H9 (cell line): ENCODE measurements at regions not wholly inside any gene's neighbourhood (a gene's known extent, or its start where the extent isn't known, plus 50 kb on each side); places are given as distances from the start of the nearest gene placed in this dataset.
"Not testable (repeated sequence)": the region's sequence is repeated elsewhere in the genome, so short reads cannot be mapped to it uniquely, and the experiment has no call there.

ENCODE experiments used
- DNase-seq: peaks from one replicate; pipeline ENCODE4 v3.0.0-alpha.2; 2017
- H2AFZ ChIP-seq: one replicate; pipeline ENCODE4 v1.6.1; 2013; ENCODE audit warnings: mild to moderate bottlenecking, low read length, control low read depth, moderate library complexity
- H2AK5ac ChIP-seq: 2 replicates; pipeline ENCODE4 v1.6.1; 2013; ENCODE audit warnings: low read length, control low read depth, mixed read lengths; ENCODE audit not compliant: insufficient read length
- H2BK120ac ChIP-seq: one replicate; pipeline ENCODE4 v1.6.1; 2013; ENCODE audit warnings: low read depth, mild to moderate bottlenecking, low read length, control low read depth, inconsistent platforms; ENCODE audit not compliant: poor library complexity, severe bottlenecking
- H2BK12ac ChIP-seq: 2 replicates; pipeline ENCODE4 v1.6.1; 2013; ENCODE audit warnings: low read length, control low read depth, mixed read lengths, low read depth; ENCODE audit not compliant: insufficient read length
- H2BK15ac ChIP-seq: 2 replicates; pipeline ENCODE4 v1.6.1; 2013; ENCODE audit warnings: low read depth, low read length, control low read depth
- H2BK20ac ChIP-seq: one replicate; pipeline ENCODE4 v1.6.1; 2013; ENCODE audit warnings: low read depth, mild to moderate bottlenecking, low read length, control low read depth, inconsistent platforms; ENCODE audit not compliant: poor library complexity, severe bottlenecking
- H2BK5ac ChIP-seq: 2 replicates; pipeline ENCODE4 v1.6.1; 2013; ENCODE audit warnings: low read length, control low read depth, mixed read lengths; ENCODE audit not compliant: insufficient read length
- H3K14ac ChIP-seq: 2 replicates; pipeline ENCODE4 v1.6.1; 2013; ENCODE audit warnings: low read length, control low read depth; ENCODE audit not compliant: insufficient read depth
- H3K18ac ChIP-seq: 2 replicates; pipeline ENCODE4 v1.6.1; 2013; ENCODE audit warnings: low read depth, mild to moderate bottlenecking, mixed read lengths, low read length, control low read depth; ENCODE audit not compliant: insufficient read length
- H3K23ac ChIP-seq: 2 replicates; pipeline ENCODE4 v1.6.1; 2013; ENCODE audit warnings: low read length, control low read depth, mixed read lengths, low read depth; ENCODE audit not compliant: insufficient read length
- H3K23me2 ChIP-seq: 2 replicates; pipeline ENCODE4 v1.6.1; 2013; ENCODE audit warnings: low read depth, mild to moderate bottlenecking, mixed read lengths, low read length, control low read depth; ENCODE audit not compliant: insufficient read length, poor library complexity, severe bottlenecking
- H3K27ac ChIP-seq: 2 replicates; pipeline ENCODE4 v1.5.1; 2013; ENCODE audit warnings: low read length, control low read depth, mixed read lengths, low read depth; ENCODE audit not compliant: insufficient read length
- H3K27me3 ChIP-seq: 2 replicates; pipeline ENCODE4 v1.6.1; 2013; ENCODE audit warnings: low read length, control low read depth, inconsistent platforms; ENCODE audit not compliant: insufficient read depth
- H3K4ac ChIP-seq: 2 replicates; pipeline ENCODE4 v1.6.1; 2013; ENCODE audit warnings: low read depth, mild to moderate bottlenecking, control low read depth, inconsistent platforms, low read length, moderate library complexity
- H3K4me1 ChIP-seq: 2 replicates; pipeline ENCODE4 v1.6.1; 2013; ENCODE audit warnings: low read length, control low read depth, inconsistent platforms; ENCODE audit not compliant: insufficient read depth
- H3K4me2 ChIP-seq: 2 replicates; pipeline ENCODE4 v1.6.1; 2013; ENCODE audit warnings: low read length, control low read depth, mixed read lengths; ENCODE audit not compliant: insufficient read length, insufficient read depth
- H3K56ac ChIP-seq: 2 replicates; pipeline ENCODE4 v1.6.1; 2013; ENCODE audit warnings: low read depth, mild to moderate bottlenecking, mixed read lengths, low read length, control low read depth; ENCODE audit not compliant: insufficient read length
- H3K79me1 ChIP-seq: 2 replicates; pipeline ENCODE4 v1.6.1; 2013; ENCODE audit warnings: low read depth, mild to moderate bottlenecking, moderate library complexity, low read length, control low read depth, inconsistent platforms; ENCODE audit not compliant: insufficient read depth, poor library complexity, severe bottlenecking
- H3K79me2 ChIP-seq: 2 replicates; pipeline ENCODE4 v1.6.1; 2013; ENCODE audit warnings: low read length, control low read depth, inconsistent platforms; ENCODE audit not compliant: insufficient read depth
- H3K9ac ChIP-seq: 2 replicates; pipeline ENCODE4 v1.6.1; 2013; ENCODE audit warnings: low read length, control low read depth, mixed read lengths; ENCODE audit not compliant: insufficient read length; ENCODE audit errors: extremely low read depth
- H3K9me3 ChIP-seq: one replicate; pipeline ENCODE4 v1.6.1; 2013; ENCODE audit warnings: low read depth, low read length, inconsistent platforms; ENCODE audit not compliant: control insufficient read depth
- H3T11ph ChIP-seq: one replicate; pipeline ENCODE4 v1.6.1; 2013; ENCODE audit warnings: mild to moderate bottlenecking, low read length, control low read depth, inconsistent platforms
- H4K20me1 ChIP-seq: one replicate; pipeline ENCODE4 v1.6.1; 2013; ENCODE audit not compliant: control insufficient read depth, insufficient read length, insufficient read depth
- H4K5ac ChIP-seq: 2 replicates; pipeline ENCODE4 v1.6.1; 2013; ENCODE audit warnings: low read depth, mild to moderate bottlenecking, mixed read lengths, low read length, control low read depth; ENCODE audit not compliant: insufficient read length
- H4K8ac ChIP-seq: replicated peaks from 2 replicates; pipeline ENCODE4 v1.6.1; 2013; ENCODE audit warnings: low read length, control low read depth, mixed read lengths, low read depth; ENCODE audit not compliant: insufficient read length
- H4K91ac ChIP-seq: 2 replicates; pipeline ENCODE4 v1.6.1; 2013; ENCODE audit warnings: low read depth, mild to moderate bottlenecking, moderate library complexity, mixed read lengths, low read length, control low read depth; ENCODE audit not compliant: insufficient read length
- H3K27ac Mint-ChIP-seq, 3 experiments: 2 replicates in 2 of 3; 3 replicates in 1 of 3; pipeline ENCODE4 v1.8.0; 2020 to 2021; ENCODE audit warnings: mixed read lengths in 3 of 3, mild to moderate bottlenecking in 1 of 3, moderate library complexity in 1 of 3
- H3K27me3 Mint-ChIP-seq: 2 replicates; pipeline ENCODE4 v1.8.0; 2021; ENCODE audit warnings: low read depth, mild to moderate bottlenecking, moderate library complexity, mixed read lengths
- H3K36me3 Mint-ChIP-seq, 3 experiments: 2 replicates in 2 of 3; 3 replicates in 1 of 3; pipeline ENCODE4 v1.8.0; 2020 to 2021; ENCODE audit warnings: low read depth in 3 of 3, mixed read lengths in 3 of 3; ENCODE audit not compliant: insufficient read depth in 1 of 3
- H3K4me1 Mint-ChIP-seq, 2 experiments: 2 replicates each; pipeline ENCODE4 v1.8.0; 2020; ENCODE audit warnings: mixed read lengths in 2 of 2
- H3K4me3 Mint-ChIP-seq, 2 experiments: 2 replicates in 1 of 2; 3 replicates in 1 of 2; pipeline ENCODE4 v1.8.0; 2020 to 2021; ENCODE audit warnings: mild to moderate bottlenecking in 2 of 2, mixed read lengths in 2 of 2, moderate library complexity in 1 of 2
- H3K9me3 Mint-ChIP-seq, 2 experiments: 2 replicates in 1 of 2; 3 replicates in 1 of 2; pipeline ENCODE4 v1.8.0; 2020; ENCODE audit warnings: mild to moderate bottlenecking in 2 of 2, mixed read lengths in 2 of 2, moderate library complexity in 1 of 2
- WGBS: extraction: QIAGEN DNeasy Blood & Tissue Kit; methylation state at CpG from one replicate; pipeline ENCODE4 v1.1.7; 2013; ENCODE audit warnings: missing lambda C conversion rate, low lambda C conversion rate, mixed read lengths; ENCODE audit not compliant: insufficient read length; ENCODE audit errors: extremely low coverage; 5-methylcytosine and 5-hydroxymethylcytosine counted together
- TF ChIP-seq, protein P1 (sequence below): fragments of 200-600 bp; sonication (generic); conservative IDR thresholded peaks from 3 replicates; pipeline ENCODE4 v1.8.0; 2021; ENCODE audit warnings: antibody characterized with exemption, mild to moderate bottlenecking

DNA sequence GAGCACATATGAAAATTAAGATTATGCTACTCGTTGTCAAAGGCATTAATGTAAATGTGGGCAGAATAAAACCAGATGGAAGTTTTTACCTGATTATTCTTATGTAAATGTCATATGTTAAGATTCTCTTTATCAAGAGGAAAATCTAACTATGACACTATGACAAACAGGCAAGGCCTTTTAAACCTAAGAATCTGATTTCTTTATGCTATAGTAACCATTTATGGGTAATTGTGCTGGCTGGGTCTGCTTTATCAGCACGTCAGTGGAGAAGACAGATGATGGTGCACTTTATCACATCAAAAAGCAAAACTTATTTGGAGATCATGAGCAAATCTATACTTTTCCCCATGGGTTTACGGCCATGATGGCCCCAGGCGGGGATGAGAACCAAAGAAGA lies 412.0 kb upstream of the NOX3 start:
- Histone ChIP-seq H4K8ac (no peak overlapping the region), H4K5ac (no peak overlapping the region), H4K20me1 (no peaks in the 10 kb centered on the region), H3K23ac (no peak overlapping the region), H3K79me1 (no peaks in the 10 kb centered on the region), H3K4me1 (no peaks in the 10 kb centered on the region), H3K27ac (no peak overlapping the region), H3K23me2 (no peaks in the 10 kb centered on the region), H2BK5ac (no peak overlapping the region), H2BK120ac (no peak overlapping the region), H2BK12ac (no peak overlapping the region), H3K9me3 (no peaks in the 10 kb centered on the region), H2AK5ac (no peak overlapping the region), H3K4me2 (no peak overlapping the region), H3K27me3 (no peaks in the 10 kb centered on the region), H3K9ac (no peak overlapping the region), H3K79me2 (no peaks in the 10 kb centered on the region), H3K56ac (no peak overlapping the region), H3T11ph (no peak overlapping the region), H4K91ac (no peak overlapping the region), H2BK20ac (no peak overlapping the region), H2AFZ (no peak overlapping the region), H3K18ac (no peak overlapping the region), H3K14ac (no peak overlapping the region), H3K4ac (no peak overlapping the region), H2BK15ac (no peak overlapping the region)
- TF ChIP-seq, protein P1, sequence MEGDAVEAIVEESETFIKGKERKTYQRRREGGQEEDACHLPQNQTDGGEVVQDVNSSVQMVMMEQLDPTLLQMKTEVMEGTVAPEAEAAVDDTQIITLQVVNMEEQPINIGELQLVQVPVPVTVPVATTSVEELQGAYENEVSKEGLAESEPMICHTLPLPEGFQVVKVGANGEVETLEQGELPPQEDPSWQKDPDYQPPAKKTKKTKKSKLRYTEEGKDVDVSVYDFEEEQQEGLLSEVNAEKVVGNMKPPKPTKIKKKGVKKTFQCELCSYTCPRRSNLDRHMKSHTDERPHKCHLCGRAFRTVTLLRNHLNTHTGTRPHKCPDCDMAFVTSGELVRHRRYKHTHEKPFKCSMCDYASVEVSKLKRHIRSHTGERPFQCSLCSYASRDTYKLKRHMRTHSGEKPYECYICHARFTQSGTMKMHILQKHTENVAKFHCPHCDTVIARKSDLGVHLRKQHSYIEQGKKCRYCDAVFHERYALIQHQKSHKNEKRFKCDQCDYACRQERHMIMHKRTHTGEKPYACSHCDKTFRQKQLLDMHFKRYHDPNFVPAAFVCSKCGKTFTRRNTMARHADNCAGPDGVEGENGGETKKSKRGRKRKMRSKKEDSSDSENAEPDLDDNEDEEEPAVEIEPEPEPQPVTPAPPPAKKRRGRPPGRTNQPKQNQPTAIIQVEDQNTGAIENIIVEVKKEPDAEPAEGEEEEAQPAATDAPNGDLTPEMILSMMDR: no peak
- WGBS: no CpG with 5 or more reads among the region's 4 CpGs
- H3K4me3 Mint-ChIP-seq: no peak overlapping the region
- H3K36me3 Mint-ChIP-seq: peaks cover 0 to 2% (median 2%) of the 10 kb centered on the region in 3 experiments; a peak in 2 of 7 replicates
- DNase-seq: no peak
- H3K27ac Mint-ChIP-seq: no peak overlapping the region
- peaks cover 2 to 7% of the 10 kb centered on the region in 2 experiments; a peak in 2 of 5 replicates for H3K9me3 Mint-ChIP-seq
- H3K4me1 Mint-ChIP-seq: no peaks in the 10 kb centered on the region
- H3K27me3 Mint-ChIP-seq: no peaks in the 10 kb centered on the region

DNA sequence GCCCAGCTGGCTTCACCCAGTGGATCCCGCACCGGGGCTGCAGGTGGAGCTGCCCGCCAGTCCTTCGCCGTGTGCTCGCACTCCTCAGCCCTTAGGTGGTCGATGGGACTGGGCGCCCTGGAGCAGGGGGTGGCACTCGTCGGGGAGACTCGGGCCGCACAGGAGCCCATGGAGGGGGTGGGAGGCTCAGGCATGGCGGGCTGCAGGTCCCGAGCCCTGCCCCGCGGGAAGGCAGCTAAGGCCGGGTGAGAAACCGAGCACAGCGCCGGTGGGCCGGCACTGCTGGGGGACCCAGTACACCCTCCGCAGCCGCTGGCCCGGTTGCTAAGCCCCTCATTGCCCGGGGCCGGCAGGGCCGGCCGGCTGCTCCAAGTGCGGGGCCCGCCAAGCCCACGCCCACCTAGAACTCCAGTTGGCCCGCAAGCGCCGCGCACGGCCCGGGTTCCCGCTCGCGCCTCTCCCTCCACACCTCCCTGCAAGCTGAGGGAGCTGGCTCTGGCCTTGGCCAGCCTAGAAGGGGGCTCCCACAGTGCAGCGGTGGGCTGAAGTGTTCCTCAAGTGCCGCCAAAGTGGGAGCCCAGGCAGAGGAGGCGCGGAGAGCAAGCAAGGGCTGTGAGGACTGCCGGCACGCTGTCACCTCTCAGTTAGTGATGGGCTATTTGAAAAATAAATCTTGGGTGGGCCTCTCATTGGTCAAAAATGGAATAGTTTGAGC lies 411.2 kb upstream of the NOX3 start:
- H3K27me3 Mint-ChIP-seq, H4K8ac ChIP-seq, H4K20me1 ChIP-seq, H3K79me2 ChIP-seq, H3K9ac ChIP-seq, H2AFZ ChIP-seq, H3K14ac ChIP-seq, H3K27me3 ChIP-seq, H2BK12ac ChIP-seq, H3K4ac ChIP-seq, H3K23me2 ChIP-seq, H3K4me1 Mint-ChIP-seq, H3K27ac ChIP-seq, H3K18ac ChIP-seq, H3K79me1 ChIP-seq, H3K27ac Mint-ChIP-seq, H2BK120ac ChIP-seq, H2BK20ac ChIP-seq, H3K4me1 ChIP-seq, H3K56ac ChIP-seq, H3K4me2 ChIP-seq, H4K5ac ChIP-seq, H3K23ac ChIP-seq, H2BK5ac ChIP-seq, H4K91ac ChIP-seq, DNase-seq, H3K9me3 Mint-ChIP-seq, H3K4me3 Mint-ChIP-seq, H3K36me3 Mint-ChIP-seq, H2AK5ac ChIP-seq, H3K9me3 ChIP-seq, H3T11ph ChIP-seq, H2BK15ac ChIP-seq: not testable (repeated sequence)
- WGBS: no CpG with 5 or more reads among the region's 46 CpGs
